ENCODE measurements at regions not wholly inside any gene's neighbourhood (a gene's known extent, or its start where the extent isn't known, plus 50 kb on each side); places are given as distances from the start of the nearest gene placed in this dataset.

DNA sequence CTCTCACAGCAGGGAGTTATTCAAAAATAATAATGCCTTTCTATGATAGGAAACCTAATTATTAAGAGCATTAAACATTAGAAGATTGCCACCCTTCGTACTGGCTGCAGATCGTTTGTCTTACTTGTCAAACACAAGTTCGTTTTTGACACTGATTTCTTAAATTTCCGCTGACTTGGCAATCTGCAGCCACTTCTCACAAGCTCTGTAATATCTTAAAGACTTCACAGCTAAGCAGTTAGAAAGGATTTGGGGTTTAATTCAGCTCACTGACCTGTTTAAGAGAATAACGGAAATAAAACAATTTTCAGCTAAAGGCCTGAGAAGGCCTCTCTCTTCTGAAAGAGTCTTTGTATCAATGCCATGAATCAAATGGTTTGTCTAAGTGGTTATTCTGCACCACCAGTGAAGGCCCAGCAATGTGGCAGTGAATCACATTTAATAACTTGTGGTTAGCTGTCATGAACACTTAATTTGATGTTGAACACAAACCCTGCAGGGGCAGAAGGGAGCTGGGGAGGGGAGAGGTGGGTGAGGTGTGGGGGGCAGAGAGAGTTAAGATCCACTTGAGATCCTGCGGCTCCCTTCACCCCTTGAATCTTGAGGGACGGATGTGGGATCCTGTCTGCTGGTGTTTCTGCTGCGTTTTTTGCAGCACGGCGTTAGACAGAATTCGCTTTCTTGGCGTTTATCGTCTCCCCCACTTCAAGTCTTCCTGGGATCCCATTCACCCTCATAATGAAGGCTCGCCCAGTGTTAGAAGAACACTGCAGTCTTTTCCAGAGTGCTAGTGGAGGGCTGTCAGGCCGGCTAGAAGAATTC, 145.4 kb upstream of the SATB2 start:
- WGBS, 2 donors: 84 to 85% methylated on average over 15 of the region's 15 CpGs
- no peak for TF ChIP-seq POLR2A (IDR thresholded peaks at IDR 0.05)
- TF ChIP-seq, protein P1, sequence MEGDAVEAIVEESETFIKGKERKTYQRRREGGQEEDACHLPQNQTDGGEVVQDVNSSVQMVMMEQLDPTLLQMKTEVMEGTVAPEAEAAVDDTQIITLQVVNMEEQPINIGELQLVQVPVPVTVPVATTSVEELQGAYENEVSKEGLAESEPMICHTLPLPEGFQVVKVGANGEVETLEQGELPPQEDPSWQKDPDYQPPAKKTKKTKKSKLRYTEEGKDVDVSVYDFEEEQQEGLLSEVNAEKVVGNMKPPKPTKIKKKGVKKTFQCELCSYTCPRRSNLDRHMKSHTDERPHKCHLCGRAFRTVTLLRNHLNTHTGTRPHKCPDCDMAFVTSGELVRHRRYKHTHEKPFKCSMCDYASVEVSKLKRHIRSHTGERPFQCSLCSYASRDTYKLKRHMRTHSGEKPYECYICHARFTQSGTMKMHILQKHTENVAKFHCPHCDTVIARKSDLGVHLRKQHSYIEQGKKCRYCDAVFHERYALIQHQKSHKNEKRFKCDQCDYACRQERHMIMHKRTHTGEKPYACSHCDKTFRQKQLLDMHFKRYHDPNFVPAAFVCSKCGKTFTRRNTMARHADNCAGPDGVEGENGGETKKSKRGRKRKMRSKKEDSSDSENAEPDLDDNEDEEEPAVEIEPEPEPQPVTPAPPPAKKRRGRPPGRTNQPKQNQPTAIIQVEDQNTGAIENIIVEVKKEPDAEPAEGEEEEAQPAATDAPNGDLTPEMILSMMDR (IDR thresholded peaks at IDR 0.05): no peak
- H3K27ac ChIP-seq: no peak overlapping the region
- H3K4me3 ChIP-seq: no peak overlapping the region
- peaks cover 0 to 24% (median 1%) of the 10 kb centered on the region in 4 donors for H3K27me3 ChIP-seq
- H3K9me3 ChIP-seq: no peaks in the 10 kb centered on the region
- intact Hi-C loops (cut with DNase I): no loop called here
- H3K36me3 ChIP-seq: no peaks in the 10 kb centered on the region
- DNase-seq: no peak
- peaks cover 0 to 4% (median 0%) of the 10 kb centered on the region in 3 donors for H3K4me1 ChIP-seq

DNA sequence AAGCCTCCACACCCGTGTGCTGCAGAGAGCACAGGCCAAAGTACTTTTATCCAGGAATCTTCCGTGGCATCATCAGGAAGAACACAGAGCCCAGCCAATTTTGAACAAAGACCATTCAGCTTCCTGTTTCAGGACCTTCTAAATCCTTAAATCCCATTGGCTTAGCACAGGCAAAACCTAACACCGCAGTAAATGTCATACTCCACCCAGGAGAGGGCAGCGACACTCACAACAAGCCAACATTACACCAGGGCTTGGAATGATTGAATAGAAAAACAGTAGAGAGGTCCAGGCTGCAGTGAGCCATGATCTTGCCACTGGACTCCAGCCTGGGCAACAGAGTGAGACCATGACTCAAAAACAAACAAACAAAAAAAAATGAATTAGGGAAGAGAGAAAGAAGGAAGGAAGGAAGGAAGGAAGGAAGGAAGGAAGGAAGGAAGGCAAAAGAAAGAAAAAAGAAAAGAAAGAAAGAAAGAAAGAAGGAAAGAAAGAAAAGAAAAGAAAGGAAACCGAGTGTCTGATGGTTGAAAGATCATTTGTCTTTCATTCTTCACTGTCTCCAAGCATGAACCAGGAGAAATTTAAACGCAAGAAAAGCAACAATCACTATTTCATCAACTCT, 144.6 kb upstream of the SATB2 start:
- DNase-seq: no peak
- Histone ChIP-seq H3K4me3 (no peak overlapping the region), H3K4me1 (peaks cover 0 to 4% (median 0%) of the 10 kb centered on the region in 3 donors), H3K27ac (no peak overlapping the region), H3K27me3 (peaks cover 0 to 24% (median 1%) of the 10 kb centered on the region in 4 donors), H3K36me3 (no peaks in the 10 kb centered on the region), H3K9me3 (no peaks in the 10 kb centered on the region)
- WGBS, 2 donors: 44 to 62% methylated on average over 6 of the region's 6 CpGs
- no peak for TF ChIP-seq POLR2A (IDR thresholded peaks at IDR 0.05)
- TF ChIP-seq, protein P1 (IDR thresholded peaks at IDR 0.05): no peak
- intact Hi-C loops (cut with DNase I): no loop called here

DNA sequence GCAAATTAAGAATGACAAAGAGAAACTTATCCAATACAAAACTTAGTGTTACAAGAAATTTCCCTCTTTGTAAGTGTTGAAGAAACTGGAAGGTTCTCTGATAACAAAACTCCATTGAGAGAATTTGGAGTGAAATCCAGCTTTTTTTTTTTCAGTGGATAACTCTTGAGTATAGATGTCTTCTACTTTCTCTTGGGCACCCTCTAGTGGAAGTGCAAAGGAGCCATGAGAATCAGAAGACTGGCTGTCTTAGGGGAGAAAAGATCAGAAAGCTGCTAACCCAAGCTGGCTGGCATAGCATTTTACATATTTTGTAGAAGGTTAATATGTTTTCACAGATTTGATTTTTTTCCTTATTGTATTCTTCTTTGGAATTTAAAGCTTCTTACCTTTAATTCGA, 138.8 kb upstream of the SATB2 start:
- no peaks in the 10 kb centered on the region for H3K9me3 ChIP-seq
- WGBS, 2 donors: 41 to 48% methylated on average over 1 of the region's 1 CpG
- TF ChIP-seq, protein P1 (IDR thresholded peaks at IDR 0.05): peak in 3 of 6 experiments; percentile 9 to 30 (median 19)
- no peak for TF ChIP-seq POLR2A (IDR thresholded peaks at IDR 0.05)
- H3K36me3 ChIP-seq: no peaks in the 10 kb centered on the region
- H3K4me3 ChIP-seq: no peak overlapping the region
- H3K27ac ChIP-seq: no peak overlapping the region
- H3K4me1 ChIP-seq: no peaks in the 10 kb centered on the region
- intact Hi-C loops (cut with DNase I): no loop called here
- DNase-seq: no peak
- H3K27me3 ChIP-seq: no peaks in the 10 kb centered on the region

DNA sequence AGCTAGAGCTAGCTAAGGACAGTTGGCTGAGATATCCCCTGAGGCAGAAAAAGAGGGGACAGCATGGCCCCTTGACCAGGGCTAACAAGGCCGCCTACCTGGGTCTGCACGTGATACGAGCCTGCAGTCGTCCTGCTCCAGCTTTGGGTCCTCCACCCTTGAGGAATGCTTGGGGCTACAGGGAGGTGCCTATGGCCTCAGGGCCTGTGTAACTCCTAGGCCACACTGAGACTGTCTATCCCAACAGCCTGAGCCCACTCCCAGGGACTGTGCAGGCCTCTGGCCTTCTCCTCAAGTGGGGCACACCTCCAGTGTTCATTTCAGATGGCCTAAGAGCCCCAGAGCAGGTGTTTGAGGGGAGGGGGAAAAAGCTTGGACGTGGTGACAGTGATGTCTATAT, 136.7 kb upstream of the SATB2 start:
- H3K27me3 ChIP-seq: no peaks in the 10 kb centered on the region
- TF ChIP-seq, protein P1 (IDR thresholded peaks at IDR 0.05): no peak
- TF ChIP-seq POLR2A (IDR thresholded peaks at IDR 0.05): no peak
- no peaks in the 10 kb centered on the region for H3K4me1 ChIP-seq
- 93 to 100% methylated on average over 1 to 4 of the region's 5 CpGs for WGBS, 2 donors
- H3K9me3 ChIP-seq: no peaks in the 10 kb centered on the region
- H3K4me3 ChIP-seq: no peak overlapping the region
- H3K36me3 ChIP-seq: no peaks in the 10 kb centered on the region
- intact Hi-C loops (cut with DNase I): no loop called here
- no peak overlapping the region for H3K27ac ChIP-seq
- no peak for DNase-seq

DNA sequence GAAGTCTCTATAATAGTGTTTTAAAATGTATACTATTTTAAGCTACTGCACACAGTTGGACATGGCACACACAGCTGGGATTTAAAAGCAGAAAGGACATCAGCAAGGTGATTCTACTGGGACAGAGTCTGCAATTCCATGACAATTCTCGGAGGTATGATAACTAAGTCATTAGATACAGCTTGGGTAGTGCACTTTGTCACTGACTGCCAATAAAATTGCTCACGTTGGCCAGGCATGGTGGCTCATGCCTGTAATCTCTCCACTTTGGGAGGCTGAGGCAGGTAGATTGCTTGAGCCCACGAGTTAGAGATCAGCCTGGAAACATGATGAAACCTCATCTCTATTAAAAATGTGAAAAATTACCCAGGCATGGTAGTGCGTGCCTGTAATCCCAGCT, 134.1 kb upstream of the SATB2 start:
- Histone ChIP-seq H3K4me1 (no peaks in the 10 kb centered on the region), H3K27me3 (no peaks in the 10 kb centered on the region), H3K4me3 (no peak overlapping the region), H3K9me3 (no peaks in the 10 kb centered on the region), H3K36me3 (no peaks in the 10 kb centered on the region), H3K27ac (no peak overlapping the region)
- WGBS, 2 donors: 54 to 79% methylated on average over 4 of the region's 4 CpGs
- DNase-seq: no peak
- TF ChIP-seq POLR2A (IDR thresholded peaks at IDR 0.05): no peak
- TF ChIP-seq, protein P1 (IDR thresholded peaks at IDR 0.05): no peak
- intact Hi-C loops (cut with DNase I): no loop called here

All from esophagus squamous epithelium (tissue), 5 donors.